ENCODE measurements at regions not wholly inside any gene's neighbourhood (a gene's known extent, or its start where the extent isn't known, plus 50 kb on each side); places are given as distances from the start of the nearest gene placed in this dataset.

DNA sequence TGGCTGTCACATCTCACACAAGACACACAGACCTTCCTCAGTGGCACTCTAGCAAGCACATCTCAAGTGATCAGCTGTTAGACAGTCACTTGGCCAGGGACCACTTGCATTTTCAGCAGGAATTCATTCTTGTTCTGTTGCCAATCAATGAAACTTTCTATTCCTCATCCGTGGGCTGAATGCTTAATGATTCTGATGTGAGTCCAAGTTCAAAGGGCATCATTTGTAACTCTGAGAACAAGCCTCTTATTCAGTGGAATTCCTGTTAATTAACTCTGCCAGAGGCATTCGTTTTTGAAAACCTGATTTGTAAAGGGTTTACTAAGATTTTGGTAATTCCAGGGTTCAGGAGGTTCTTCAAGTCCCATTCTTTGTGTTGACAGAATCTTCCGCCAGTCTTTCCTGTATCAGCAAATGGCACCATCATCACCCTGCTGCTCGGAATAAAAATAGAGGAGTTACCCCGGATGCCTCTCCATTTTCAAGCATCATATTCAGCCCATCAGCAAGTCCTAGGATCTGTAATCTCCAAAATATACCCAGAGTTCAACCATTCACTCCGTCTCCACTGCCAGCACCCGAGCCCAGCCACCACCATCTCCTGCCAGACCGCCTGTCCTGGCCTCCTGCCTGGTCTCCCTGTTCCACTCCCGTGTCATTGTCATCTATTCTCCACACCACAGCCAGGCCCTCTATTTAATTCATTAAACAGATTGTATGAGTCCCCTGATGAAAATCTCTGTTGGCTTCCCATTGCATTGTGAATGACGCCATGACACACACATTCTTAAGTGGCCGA, 473.4 kb downstream of the AACS start:
- TF ChIP-seq EZH2 (IDR thresholded peaks at IDR 0.05; ENCODE audit: borderline replicate concordance, low read depth, low read length, severe bottlenecking) (no peak), POLR2AphosphoS5 (IDR thresholded peaks at IDR 0.05; ENCODE audit: insufficient read depth, low read depth, low read length) (no peak)
- TF ChIP-seq, protein P1, sequence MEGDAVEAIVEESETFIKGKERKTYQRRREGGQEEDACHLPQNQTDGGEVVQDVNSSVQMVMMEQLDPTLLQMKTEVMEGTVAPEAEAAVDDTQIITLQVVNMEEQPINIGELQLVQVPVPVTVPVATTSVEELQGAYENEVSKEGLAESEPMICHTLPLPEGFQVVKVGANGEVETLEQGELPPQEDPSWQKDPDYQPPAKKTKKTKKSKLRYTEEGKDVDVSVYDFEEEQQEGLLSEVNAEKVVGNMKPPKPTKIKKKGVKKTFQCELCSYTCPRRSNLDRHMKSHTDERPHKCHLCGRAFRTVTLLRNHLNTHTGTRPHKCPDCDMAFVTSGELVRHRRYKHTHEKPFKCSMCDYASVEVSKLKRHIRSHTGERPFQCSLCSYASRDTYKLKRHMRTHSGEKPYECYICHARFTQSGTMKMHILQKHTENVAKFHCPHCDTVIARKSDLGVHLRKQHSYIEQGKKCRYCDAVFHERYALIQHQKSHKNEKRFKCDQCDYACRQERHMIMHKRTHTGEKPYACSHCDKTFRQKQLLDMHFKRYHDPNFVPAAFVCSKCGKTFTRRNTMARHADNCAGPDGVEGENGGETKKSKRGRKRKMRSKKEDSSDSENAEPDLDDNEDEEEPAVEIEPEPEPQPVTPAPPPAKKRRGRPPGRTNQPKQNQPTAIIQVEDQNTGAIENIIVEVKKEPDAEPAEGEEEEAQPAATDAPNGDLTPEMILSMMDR (IDR thresholded peaks at IDR 0.05; ENCODE audit: extremely low read depth in 1 of 2, insufficient read depth in 1 of 2, low read depth in 1 of 2, low read length in 2 of 2): no peak

Data from endothelial cell of umbilical vein (primary cell).